Stimulated activated memory B cell treated with anti-CD40 and anti-IgM and Interleukin-4, amounts not matched to agents 10 μg/mL and 1 μg/mL and 100 μg/mL, for 72 hours (primary cell): ENCODE measurements at regions not wholly inside any gene's neighbourhood (a gene's known extent, or its start where the extent isn't known, plus 50 kb on each side); places are given as distances from the start of the nearest gene placed in this dataset.
"Not testable (repeated sequence)": the region's sequence is repeated elsewhere in the genome, so short reads cannot be mapped to it uniquely, and the experiment has no call there.

Experiments
- ATAC-seq: fragments of 150-1000 bp; cut with Tn5 transposase; 2 replicates; pipeline ENCODE4 v1.10.0; 2021
- H3K27ac Mint-ChIP-seq: one replicate; pipeline ENCODE4 v1.8.0; 2022; ENCODE audit warnings: mild to moderate bottlenecking, mixed read lengths
- H3K27me3 Mint-ChIP-seq: one replicate; pipeline ENCODE4 v1.8.0; 2022; ENCODE audit warnings: mixed read lengths
- H3K36me3 Mint-ChIP-seq: one replicate; pipeline ENCODE4 v1.8.0; 2022; ENCODE audit warnings: mixed read lengths
- H3K4me1 Mint-ChIP-seq: one replicate; pipeline ENCODE4 v1.8.0; 2022; ENCODE audit warnings: mixed read lengths
- H3K4me3 Mint-ChIP-seq: one replicate; pipeline ENCODE4 v1.8.0; 2022; ENCODE audit warnings: mild to moderate bottlenecking, moderate library complexity, mixed read lengths
- H3K9me3 Mint-ChIP-seq: one replicate; pipeline ENCODE4 v1.8.0; 2022; ENCODE audit warnings: mixed read lengths

DNA sequence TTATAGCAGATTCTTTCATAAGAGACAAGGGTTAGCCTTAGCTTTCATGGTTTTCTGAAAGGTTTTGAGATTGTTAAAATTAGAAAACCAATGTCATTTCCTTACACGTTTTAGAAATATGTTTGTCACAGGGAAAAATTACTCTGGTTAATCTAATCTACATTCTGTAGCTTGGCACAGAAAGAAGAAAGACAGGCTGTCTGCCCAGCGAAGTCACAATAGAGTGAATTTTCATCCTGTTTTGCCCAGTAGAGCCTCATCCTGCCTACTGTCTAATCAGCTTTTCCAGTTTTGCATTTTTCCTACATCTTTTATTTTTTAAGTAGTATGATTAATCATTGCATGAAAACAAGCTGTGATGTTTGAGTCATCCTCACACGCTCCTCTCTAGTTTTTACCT lies 688.8 kb downstream of the MTRR start:
- H3K4me3 Mint-ChIP-seq = no peak overlapping the region
- H3K36me3 Mint-ChIP-seq = no peaks in the 10 kb centered on the region
- peaks cover 11% of the 10 kb centered on the region for H3K9me3 Mint-ChIP-seq
- no peak overlapping the region for H3K27ac Mint-ChIP-seq
- H3K27me3 Mint-ChIP-seq = no peaks in the 10 kb centered on the region
- no peaks in the 10 kb centered on the region for H3K4me1 Mint-ChIP-seq
- ATAC-seq = no peak

DNA sequence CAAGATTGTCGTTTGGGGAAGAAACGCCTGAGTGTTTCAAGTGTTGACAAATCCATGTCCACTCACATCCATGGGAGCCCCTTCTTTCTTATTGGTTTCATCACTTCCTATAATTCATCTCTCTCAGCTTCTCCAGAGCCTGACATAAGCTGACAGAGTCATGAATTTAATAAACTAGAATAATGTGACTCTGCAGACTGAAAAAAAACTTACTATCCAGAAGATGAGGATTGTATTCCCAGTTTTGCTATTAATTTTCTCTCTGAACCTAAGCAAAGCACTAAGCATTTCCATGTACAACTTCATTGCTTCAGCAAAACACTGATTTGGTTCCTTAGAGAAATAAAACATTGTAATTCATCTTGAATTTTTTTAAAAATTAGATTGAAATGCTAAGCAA lies 691.8 kb downstream of the MTRR start:
- Mint-ChIP-seq H3K27me3 (no peaks in the 10 kb centered on the region), H3K4me1 (no peaks in the 10 kb centered on the region), H3K9me3 (peaks cover 3% of the 10 kb centered on the region), H3K27ac (no peak overlapping the region), H3K36me3 (no peaks in the 10 kb centered on the region), H3K4me3 (no peak overlapping the region)
- no peak for ATAC-seq

DNA sequence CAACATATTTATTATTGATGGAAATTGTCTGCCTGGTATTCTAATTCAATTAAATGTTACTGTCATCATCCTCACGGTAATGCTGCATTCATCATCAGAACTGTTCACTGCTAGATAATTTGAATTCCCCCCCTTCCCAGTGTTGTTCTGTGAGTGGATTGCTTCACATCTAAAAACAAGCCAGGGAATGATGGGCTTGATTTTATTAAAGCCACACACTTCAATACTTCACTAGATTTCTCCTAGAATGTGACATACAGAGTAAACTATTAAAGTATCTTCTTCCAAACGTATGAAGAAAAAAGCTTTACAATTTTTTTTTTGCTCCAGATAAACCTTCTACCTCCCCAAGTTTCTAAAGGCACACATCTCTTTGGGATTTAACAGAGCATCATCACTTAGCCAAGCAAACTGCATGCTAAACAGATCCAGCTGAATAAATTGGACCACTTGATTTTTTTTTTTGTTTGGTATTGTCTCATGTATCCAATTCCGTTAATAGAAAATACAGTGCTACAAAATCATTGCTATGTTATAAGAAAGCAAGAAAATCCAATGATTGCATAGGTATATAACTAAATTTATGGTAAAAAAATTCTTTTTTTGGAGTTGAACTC lies 692.4 kb downstream of the MTRR start:
- Mint-ChIP-seq H3K27me3 (no peaks in the 10 kb centered on the region), H3K4me1 (no peaks in the 10 kb centered on the region), H3K27ac (no peak overlapping the region), H3K9me3 (peaks cover under 1% of the 10 kb centered on the region), H3K36me3 (no peaks in the 10 kb centered on the region), H3K4me3 (no peak overlapping the region)
- no peak for ATAC-seq

DNA sequence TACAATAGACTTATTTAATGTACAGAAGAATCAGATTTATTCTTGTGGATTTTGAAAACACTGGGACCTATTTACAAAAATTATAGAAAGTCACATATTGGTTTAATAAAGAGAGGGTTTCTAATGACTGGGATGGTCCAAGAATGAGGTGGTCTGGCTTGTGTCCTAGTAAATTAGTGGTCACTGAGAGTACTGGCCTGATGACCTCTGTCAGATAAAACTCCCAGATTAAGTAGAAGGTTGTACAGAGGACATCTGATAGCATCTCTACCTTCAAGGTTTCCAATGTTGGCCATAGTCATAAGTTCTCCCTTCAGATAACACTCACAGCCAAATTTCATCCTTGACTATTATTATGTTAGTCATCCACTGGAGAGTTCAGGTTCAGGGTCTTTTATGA lies 692.9 kb downstream of the MTRR start:
- ATAC-seq = no peak
- H3K4me1 Mint-ChIP-seq = no peaks in the 10 kb centered on the region
- no peak overlapping the region for H3K27ac Mint-ChIP-seq
- no peaks in the 10 kb centered on the region for H3K9me3 Mint-ChIP-seq
- no peaks in the 10 kb centered on the region for H3K27me3 Mint-ChIP-seq
- H3K36me3 Mint-ChIP-seq = no peaks in the 10 kb centered on the region
- H3K4me3 Mint-ChIP-seq = no peak overlapping the region

DNA sequence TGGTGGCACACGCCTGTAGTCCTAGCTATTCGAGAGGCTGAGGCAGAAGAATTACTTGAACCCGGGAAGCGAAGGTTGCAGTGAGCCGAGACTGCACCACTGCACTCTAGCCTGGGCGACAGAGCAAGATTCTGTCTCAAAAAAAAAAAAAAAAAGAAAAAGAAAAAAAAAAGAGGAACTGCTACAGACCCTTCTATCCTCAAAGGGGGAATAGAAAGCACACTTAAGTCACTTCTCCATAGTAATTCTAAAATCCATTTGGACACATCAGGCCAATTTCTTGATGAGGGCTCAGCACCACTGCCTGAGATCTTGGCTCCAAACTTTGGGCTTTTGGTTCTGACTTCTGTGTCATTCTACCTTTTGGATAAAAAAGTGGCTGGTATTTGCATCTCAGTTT lies 694.6 kb downstream of the MTRR start:
- not testable (repeated sequence) for H3K9me3 Mint-ChIP-seq, H3K27ac Mint-ChIP-seq, H3K27me3 Mint-ChIP-seq, H3K4me1 Mint-ChIP-seq, H3K4me3 Mint-ChIP-seq, ATAC-seq, H3K36me3 Mint-ChIP-seq

DNA sequence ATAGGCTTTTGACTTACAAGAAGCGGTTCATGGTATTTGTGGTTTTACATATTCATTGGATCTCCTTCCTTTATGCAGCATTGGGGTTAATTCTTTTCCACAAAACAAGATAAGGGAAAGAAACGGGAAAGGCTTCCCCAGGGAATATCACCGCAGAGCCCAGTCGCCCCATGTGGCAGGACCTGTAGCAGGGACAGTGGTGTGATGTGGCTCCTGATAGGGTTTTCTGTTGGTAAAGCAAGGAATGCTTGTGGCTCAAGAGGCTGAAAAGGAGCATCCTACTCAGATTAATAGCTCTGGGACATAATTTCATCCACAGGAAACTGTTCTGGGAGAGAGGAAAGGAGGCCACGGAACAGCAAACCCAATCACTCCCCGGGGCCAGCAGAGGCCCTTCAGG lies 699.9 kb downstream of the MTRR start:
- Mint-ChIP-seq H3K9me3 (no peaks in the 10 kb centered on the region), H3K4me3 (no peak overlapping the region), H3K36me3 (no peaks in the 10 kb centered on the region), H3K27me3 (no peaks in the 10 kb centered on the region), H3K27ac (no peak overlapping the region), H3K4me1 (no peaks in the 10 kb centered on the region)
- no peak for ATAC-seq

DNA sequence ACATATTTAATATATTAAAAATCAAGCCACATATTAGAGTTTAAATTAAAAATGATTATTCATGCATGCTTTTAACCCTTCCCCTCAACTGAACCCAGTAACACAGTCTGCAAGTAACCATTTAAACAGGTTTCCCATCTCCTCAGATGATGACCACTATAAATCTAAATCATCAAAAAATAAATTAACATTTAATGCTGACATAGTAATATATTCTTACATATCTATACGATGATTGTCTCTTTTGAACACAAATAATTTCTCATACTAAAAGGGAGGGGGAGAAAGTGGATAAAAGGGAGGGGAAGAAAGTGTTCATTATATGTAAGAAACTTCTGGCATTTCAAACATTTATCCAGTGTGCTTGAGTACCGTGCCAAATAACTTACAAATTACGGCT lies 701.6 kb downstream of the MTRR start:
- H3K36me3 Mint-ChIP-seq = no peaks in the 10 kb centered on the region
- no peaks in the 10 kb centered on the region for H3K9me3 Mint-ChIP-seq
- ATAC-seq = no peak
- H3K4me3 Mint-ChIP-seq = no peak overlapping the region
- H3K27me3 Mint-ChIP-seq = no peaks in the 10 kb centered on the region
- no peak overlapping the region for H3K27ac Mint-ChIP-seq
- H3K4me1 Mint-ChIP-seq = no peaks in the 10 kb centered on the region

DNA sequence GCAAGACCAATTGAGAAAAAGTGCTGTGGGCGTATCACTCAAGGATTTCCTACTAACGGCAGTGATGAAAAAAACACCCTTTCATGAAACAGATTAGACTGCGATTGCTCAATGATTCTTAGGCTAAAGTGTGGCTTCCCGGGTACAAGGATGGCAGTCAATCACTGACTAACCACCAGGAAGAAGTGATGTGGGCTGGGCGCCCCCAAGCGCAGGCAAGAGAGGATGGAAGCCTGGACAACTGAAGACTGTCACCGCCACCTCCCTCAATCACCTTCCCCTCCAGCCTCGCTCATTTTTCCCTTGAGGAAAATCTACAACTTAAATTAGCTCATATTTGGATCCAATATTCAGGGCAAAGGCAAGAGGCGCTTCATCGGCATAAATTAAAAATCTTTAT lies 707.2 kb downstream of the MTRR start:
- Mint-ChIP-seq H3K27ac (no peak overlapping the region), H3K36me3 (no peaks in the 10 kb centered on the region), H3K9me3 (peaks cover 8% of the 10 kb centered on the region), H3K4me1 (peaks cover 9% of the 10 kb centered on the region), H3K4me3 (no peak overlapping the region), H3K27me3 (no peaks in the 10 kb centered on the region)
- no peak for ATAC-seq

DNA sequence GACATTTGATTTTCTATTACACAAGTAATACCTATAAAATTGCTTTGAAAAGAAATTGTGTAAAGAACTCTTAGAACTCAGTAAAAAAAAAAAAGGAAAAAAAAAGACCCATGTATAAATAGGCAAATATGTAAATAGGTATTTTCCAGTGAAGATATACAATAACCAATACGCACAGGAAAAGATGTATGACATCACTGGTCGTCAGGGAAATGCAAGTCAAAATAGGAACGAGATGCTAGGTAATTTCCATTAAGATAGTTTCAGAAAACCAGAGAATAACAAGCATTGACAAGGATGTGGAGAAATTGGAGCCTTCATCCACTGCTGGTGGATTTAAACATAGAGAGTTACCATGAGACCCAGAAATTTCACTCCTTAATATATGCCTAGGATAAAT lies 708.8 kb downstream of the MTRR start:
- Mint-ChIP-seq H3K27ac (peak overlapping the region; percentile 69), H3K4me1 (peaks cover 9% of the 10 kb centered on the region)

DNA sequence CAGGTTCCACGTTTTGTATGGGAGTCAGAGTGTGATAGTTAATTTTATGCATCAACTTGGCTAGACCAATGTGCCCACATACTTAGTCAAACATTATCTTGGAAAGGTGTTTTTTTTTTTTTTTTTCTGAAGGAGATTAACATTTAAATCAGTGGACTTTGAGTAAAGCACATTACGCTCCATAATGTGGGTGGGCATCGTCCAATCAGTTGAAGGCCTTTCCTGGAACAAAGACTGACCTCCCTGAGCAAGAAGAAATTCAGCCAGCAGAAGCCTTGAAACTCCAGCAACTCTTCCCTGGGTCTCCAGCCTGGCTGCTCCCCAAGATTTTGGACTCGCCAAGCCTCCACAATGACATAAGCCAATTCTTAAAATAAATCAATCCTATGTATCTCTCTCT lies 711.4 kb downstream of the MTRR start:
- ATAC-seq = no peak
- Mint-ChIP-seq H3K9me3 (peaks cover 8% of the 10 kb centered on the region), H3K4me1 (peaks cover 9% of the 10 kb centered on the region), H3K27me3 (no peaks in the 10 kb centered on the region), H3K27ac (peak overlapping the region; percentile 38), H3K36me3 (no peaks in the 10 kb centered on the region), H3K4me3 (no peak overlapping the region)

More for the DNA sequence above, 708.8 kb downstream of the MTRR start:
- no peaks in the 10 kb centered on the region for H3K27me3 Mint-ChIP-seq
- no peak overlapping the region for H3K4me3 Mint-ChIP-seq
- no peaks in the 10 kb centered on the region for H3K36me3 Mint-ChIP-seq
- peak; percentile 53 for ATAC-seq
- peaks cover 8% of the 10 kb centered on the region for H3K9me3 Mint-ChIP-seq

DNA sequence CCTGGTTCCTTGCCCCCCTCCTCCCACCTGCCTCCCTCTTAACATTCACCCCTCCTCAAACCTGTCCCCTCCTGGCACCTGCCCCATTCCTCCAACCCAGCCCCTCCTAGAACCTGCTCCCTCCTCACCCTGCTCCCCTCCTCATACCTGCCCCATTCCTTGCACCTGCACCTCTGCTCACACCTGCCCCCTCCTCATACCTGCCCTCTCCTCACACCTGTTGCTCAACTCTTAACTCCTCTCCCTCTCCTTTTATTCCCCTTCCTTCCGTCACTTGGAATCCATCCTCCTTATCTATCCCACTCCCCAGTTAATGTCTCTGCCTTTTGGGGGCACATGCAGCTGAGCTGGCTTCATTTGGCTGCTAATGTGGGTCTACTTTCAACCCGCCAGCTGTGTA lies 712.1 kb downstream of the MTRR start:
- Mint-ChIP-seq H3K27me3 (no peaks in the 10 kb centered on the region), H3K36me3 (no peaks in the 10 kb centered on the region)

DNA sequence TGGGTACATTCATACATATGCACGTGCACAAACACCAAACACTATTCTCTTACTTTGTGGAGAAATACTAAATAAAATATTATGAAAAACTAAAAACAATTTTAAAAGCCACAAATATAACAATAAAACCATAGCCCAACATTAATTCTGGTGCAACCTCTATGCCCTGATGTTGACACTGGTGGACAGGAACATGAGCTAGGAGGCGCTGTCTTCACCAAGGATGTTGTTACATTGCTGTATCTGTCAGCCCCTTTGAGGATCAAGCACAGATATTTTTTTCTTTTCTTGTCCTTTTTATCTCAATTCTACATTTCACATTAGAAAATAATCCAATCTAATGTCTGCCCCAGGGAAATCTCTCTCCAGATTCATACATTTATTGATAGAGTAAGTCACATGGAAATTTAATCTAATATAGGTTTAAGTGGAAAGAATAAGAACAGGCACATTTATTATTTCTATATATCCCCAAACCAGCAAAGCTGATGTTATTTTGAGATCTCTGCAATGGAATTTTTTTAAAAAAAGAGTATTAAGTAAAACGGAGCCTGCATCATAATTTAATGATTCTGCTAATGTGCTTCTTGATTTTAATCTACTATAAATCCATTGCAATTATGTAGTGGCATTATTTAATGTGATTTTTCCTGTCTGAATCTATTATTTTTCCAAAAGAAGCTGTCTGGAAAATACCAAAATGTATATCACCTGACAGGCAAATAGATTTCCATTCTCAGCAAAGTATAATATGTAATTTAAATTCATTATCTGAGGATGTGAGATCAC lies 716.5 kb downstream of the MTRR start:
- no peaks in the 10 kb centered on the region for H3K27me3 Mint-ChIP-seq
- no peaks in the 10 kb centered on the region for H3K4me1 Mint-ChIP-seq
- H3K36me3 Mint-ChIP-seq = no peaks in the 10 kb centered on the region
- no peak for ATAC-seq
- H3K27ac Mint-ChIP-seq = no peak overlapping the region
- peaks cover 8% of the 10 kb centered on the region for H3K9me3 Mint-ChIP-seq
- H3K4me3 Mint-ChIP-seq = no peak overlapping the region

More for the DNA sequence above, 712.1 kb downstream of the MTRR start:
- Mint-ChIP-seq H3K27ac (peak overlapping the region; percentile 38), H3K9me3 (peaks cover 5% of the 10 kb centered on the region), H3K4me1 (peaks cover 9% of the 10 kb centered on the region), H3K4me3 (no peak overlapping the region)
- ATAC-seq = peak; percentile 31

DNA sequence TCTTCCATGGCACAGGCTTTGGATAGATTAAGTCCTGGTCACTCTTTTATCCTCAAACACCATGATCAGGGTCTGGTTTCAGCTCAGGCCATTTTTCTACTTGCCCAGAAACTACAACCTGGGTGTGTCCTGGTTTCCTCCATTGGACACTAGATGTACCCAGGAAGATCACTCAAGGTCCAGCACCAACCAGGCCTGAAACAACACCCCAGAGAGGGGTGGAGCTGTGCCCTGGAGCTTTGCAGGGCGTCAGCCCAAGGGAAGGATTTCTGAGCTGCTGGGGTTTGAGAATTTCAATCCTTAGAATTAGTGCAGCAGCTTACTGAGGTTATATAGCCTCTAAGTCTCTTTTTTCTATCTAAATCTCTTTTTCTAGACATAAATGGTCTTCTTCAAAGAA lies 722.0 kb downstream of the MTRR start:
- H3K27me3 Mint-ChIP-seq = no peaks in the 10 kb centered on the region
- ATAC-seq = no peak

DNA sequence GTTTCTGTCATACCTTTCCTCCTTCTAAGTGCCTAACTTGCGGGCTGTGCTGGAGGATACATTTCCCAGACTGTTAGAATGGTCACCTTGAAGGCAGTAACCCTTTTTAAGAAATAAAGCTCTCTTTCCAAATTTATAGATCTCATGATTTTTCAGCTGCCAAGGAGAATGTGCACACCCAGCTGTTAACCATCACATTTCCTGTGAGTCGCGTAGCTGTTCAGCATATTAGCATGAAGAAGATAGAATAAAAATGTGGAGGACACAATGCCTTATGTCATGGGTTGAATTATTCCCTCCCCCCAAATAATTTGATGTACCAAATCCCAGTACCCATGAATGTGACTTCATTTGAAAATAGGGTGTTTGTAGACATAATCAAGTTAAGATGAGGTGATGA lies 729.4 kb downstream of the MTRR start:
- ATAC-seq = no peak
- Mint-ChIP-seq H3K36me3 (no peaks in the 10 kb centered on the region), H3K9me3 (no peaks in the 10 kb centered on the region), H3K27me3 (no peaks in the 10 kb centered on the region), H3K4me3 (no peak overlapping the region), H3K27ac (no peak overlapping the region), H3K4me1 (no peaks in the 10 kb centered on the region)

More for the DNA sequence above, 722.0 kb downstream of the MTRR start:
- no peak overlapping the region for H3K27ac Mint-ChIP-seq
- no peak overlapping the region for H3K4me3 Mint-ChIP-seq
- H3K9me3 Mint-ChIP-seq = peaks cover 3% of the 10 kb centered on the region
- no peaks in the 10 kb centered on the region for H3K4me1 Mint-ChIP-seq
- no peaks in the 10 kb centered on the region for H3K36me3 Mint-ChIP-seq

DNA sequence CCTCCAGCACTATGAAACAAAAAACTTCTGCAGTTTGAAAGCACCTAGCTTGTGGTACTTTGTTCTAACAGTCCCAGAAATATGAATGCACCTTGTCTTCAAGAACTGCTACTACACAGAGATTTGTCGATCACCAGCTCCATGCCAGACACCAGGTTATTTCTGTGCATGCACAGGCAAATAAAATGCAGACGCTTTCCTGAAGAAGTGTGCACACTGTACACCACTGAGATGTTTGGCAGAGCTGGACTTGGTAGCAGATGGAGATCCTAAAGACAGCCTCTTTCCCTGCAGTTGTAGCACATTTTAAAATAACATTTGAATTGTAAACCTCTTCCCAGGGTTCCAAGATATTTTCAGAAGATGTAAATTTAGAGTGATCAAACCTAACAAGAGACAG lies 730.0 kb downstream of the MTRR start:
- Mint-ChIP-seq H3K9me3 (no peaks in the 10 kb centered on the region), H3K4me1 (no peaks in the 10 kb centered on the region), H3K27ac (no peak overlapping the region), H3K27me3 (no peaks in the 10 kb centered on the region), H3K36me3 (no peaks in the 10 kb centered on the region), H3K4me3 (no peak overlapping the region)
- ATAC-seq = no peak

DNA sequence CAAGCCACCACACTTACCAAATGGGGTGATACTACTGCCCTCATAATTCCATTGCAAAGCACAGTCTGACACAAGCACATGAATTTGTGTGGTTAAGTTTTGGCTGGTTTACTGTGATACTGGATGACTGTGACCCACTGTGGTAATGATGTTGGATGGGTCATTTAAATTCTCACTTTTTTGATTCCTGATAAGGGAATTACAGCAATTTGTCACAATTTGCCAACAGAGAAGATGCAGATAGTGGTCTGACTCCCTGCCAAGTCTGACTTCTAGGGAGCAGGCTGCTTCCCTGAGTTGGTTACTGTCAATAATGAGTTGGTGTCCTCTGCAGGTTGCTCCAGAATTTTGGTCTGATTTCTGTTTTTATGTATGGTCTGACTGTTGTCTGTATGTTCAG lies 731.9 kb downstream of the MTRR start:
- Mint-ChIP-seq H3K9me3 (no peaks in the 10 kb centered on the region), H3K36me3 (no peaks in the 10 kb centered on the region), H3K27ac (no peak overlapping the region), H3K4me1 (no peaks in the 10 kb centered on the region), H3K27me3 (no peaks in the 10 kb centered on the region), H3K4me3 (no peak overlapping the region)
- no peak for ATAC-seq
